Uterus (tissue), 3 donors: ENCODE measurements at regions not wholly inside any gene's neighbourhood (a gene's known extent, or its start where the extent isn't known, plus 50 kb on each side); places are given as distances from the start of the nearest gene placed in this dataset.

Source experiments
- DNase-seq, 2 donors: peaks; one replicate each; pipeline ENCODE4 v3.0.0-alpha.2; 2019 to 2020
- H3K27ac ChIP-seq, 2 donors: fragments of 200-600 bp; sonication (generic); 1 replicate in 1 of 2; 2 replicates in 1 of 2; pipeline ENCODE4 v1.5.1; 2016 to 2018
- H3K27me3 ChIP-seq, 2 donors: fragments of 200-600 bp; sonication (generic); one replicate each; pipeline ENCODE4 v1.5.1; 2018 to 2019; ENCODE audit warnings: control low read depth in 1 of 2
- H3K36me3 ChIP-seq, 2 donors: fragments of 200-600 bp; sonication (generic); one replicate each; pipeline ENCODE4 v1.5.1; 2019; ENCODE audit warnings: control low read depth in 1 of 2
- H3K4me1 ChIP-seq, 2 donors: fragments of 200-600 bp; sonication (generic); one replicate each; pipeline ENCODE4 v1.5.1; 2018 to 2019; ENCODE audit warnings: control low read depth in 1 of 2
- H3K4me3 ChIP-seq, 2 donors: fragments of 200-600 bp; sonication (generic); 1 replicate in 1 of 2; 2 replicates in 1 of 2; pipeline ENCODE4 v1.5.1; 2018 to 2019; ENCODE audit warnings: mild to moderate bottlenecking in 1 of 2
- H3K9me3 ChIP-seq, 2 donors: fragments of 200-600 bp; sonication (generic); one replicate each; pipeline ENCODE4 v1.5.1; 2019; ENCODE audit warnings: control low read depth in 1 of 2
- CTCF ChIP-seq, 4 experiments: fragments of 200-600 bp in 2 of 4; fragments of 450-650 bp in 2 of 4; sonication (generic) in 2 of 4; IDR thresholded peaks; one replicate each; pipeline ENCODE4 v1.5.1; 2016 to 2019; ENCODE audit warnings: antibody characterized with exemption in 4 of 4, mild to moderate bottlenecking in 2 of 4, moderate library complexity in 1 of 4
- POLR2A ChIP-seq, 2 donors: fragments of 450-650 bp; IDR thresholded peaks; one replicate each; pipeline ENCODE4 v1.6.1; 2016; ENCODE audit warnings: antibody characterized with exemption in 2 of 2, mild to moderate bottlenecking in 1 of 2, moderate library complexity in 1 of 2
- intact Hi-C: fragments of 100-400 bp; cut with DNase I; formaldehyde crosslinking; loops from one replicate; pipeline ENCODE4 v1.15.1; 2023; ENCODE audit warnings: low total_unique reads
- donor health status: DM: yes; HTN: yes; CAD: no.

GRCh38 chr9:1875921-1876448, 139.2 kb upstream of the SMARCA2 start:
- TF ChIP-seq POLR2A (IDR thresholded peaks at IDR 0.05): no peak
- TF ChIP-seq CTCF (IDR thresholded peaks at IDR 0.05): no peak
- DNase-seq: no peak
- H3K4me1 ChIP-seq: no peaks in the 10 kb centered on the region

GRCh38 chr9:1876891-1877496, 138.2 kb upstream of the SMARCA2 start:
- Histone ChIP-seq H3K36me3 (no peaks in the 10 kb centered on the region), H3K4me3 (no peak overlapping the region), H3K4me1 (no peaks in the 10 kb centered on the region), H3K27me3 (no peaks in the 10 kb centered on the region), H3K9me3 (no peaks in the 10 kb centered on the region), H3K27ac (no peak overlapping the region)
- intact Hi-C loops: no loop called here
- no peak for DNase-seq
- TF ChIP-seq POLR2A (IDR thresholded peaks at IDR 0.05): no peak
- no peak for TF ChIP-seq CTCF (IDR thresholded peaks at IDR 0.05)

More at GRCh38 chr9:1875921-1876448, 139.2 kb upstream of the SMARCA2 start:
- intact Hi-C loops: no loop called here
- no peak overlapping the region for H3K4me3 ChIP-seq
- no peak overlapping the region for H3K27ac ChIP-seq
- H3K27me3 ChIP-seq: no peaks in the 10 kb centered on the region
- no peaks in the 10 kb centered on the region for H3K36me3 ChIP-seq
- no peaks in the 10 kb centered on the region for H3K9me3 ChIP-seq

- no peak for TF ChIP-seq POLR2A (IDR thresholded peaks at IDR 0.05)
- no peak for TF ChIP-seq CTCF (IDR thresholded peaks at IDR 0.05)
- intact Hi-C loops: no loop called here
Observed at GRCh38 chr9:1877951-1878350, 137.2 kb upstream of the SMARCA2 start.

GRCh38 chr9:1878811-1879210, 136.3 kb upstream of the SMARCA2 start:
- intact Hi-C loops: no loop called here
- H3K4me3 ChIP-seq: no peak overlapping the region
- no peaks in the 10 kb centered on the region for H3K27me3 ChIP-seq
- H3K4me1 ChIP-seq: no peaks in the 10 kb centered on the region
- no peak for TF ChIP-seq CTCF (IDR thresholded peaks at IDR 0.05)
- TF ChIP-seq POLR2A (IDR thresholded peaks at IDR 0.05): no peak
- H3K27ac ChIP-seq: no peak overlapping the region
- no peaks in the 10 kb centered on the region for H3K9me3 ChIP-seq
- no peaks in the 10 kb centered on the region for H3K36me3 ChIP-seq
- no peak for DNase-seq

More at GRCh38 chr9:1877951-1878350, 137.2 kb upstream of the SMARCA2 start:
- Histone ChIP-seq H3K4me3 (no peak overlapping the region), H3K4me1 (no peaks in the 10 kb centered on the region), H3K36me3 (no peaks in the 10 kb centered on the region), H3K27ac (no peak overlapping the region), H3K27me3 (no peaks in the 10 kb centered on the region), H3K9me3 (no peaks in the 10 kb centered on the region)
- DNase-seq: no peak

- no peak for DNase-seq
- Histone ChIP-seq H3K36me3 (no peaks in the 10 kb centered on the region), H3K9me3 (no peaks in the 10 kb centered on the region), H3K27ac (no peak overlapping the region), H3K27me3 (no peaks in the 10 kb centered on the region), H3K4me1 (no peaks in the 10 kb centered on the region), H3K4me3 (no peak overlapping the region)
- intact Hi-C loops: no loop called here
- TF ChIP-seq CTCF (IDR thresholded peaks at IDR 0.05) (no peak), POLR2A (IDR thresholded peaks at IDR 0.05) (no peak)
Observed at GRCh38 chr9:1879501-1879900, 135.6 kb upstream of the SMARCA2 start.
